Bone marrow (tissue), 2 donors: ENCODE measurements at regions not wholly inside any gene's neighbourhood (a gene's known extent, or its start where the extent isn't known, plus 50 kb on each side); places are given as distances from the start of the nearest gene placed in this dataset.
"Not testable (repeated sequence)": the region's sequence is repeated elsewhere in the genome, so short reads cannot be mapped to it uniquely, and the experiment has no call there.

Source experiments
- DNase-seq, 2 donors: peaks; one replicate each; lab custom pipeline; 2025; lab: John Stamatoyannopoulos, UW

DNA sequence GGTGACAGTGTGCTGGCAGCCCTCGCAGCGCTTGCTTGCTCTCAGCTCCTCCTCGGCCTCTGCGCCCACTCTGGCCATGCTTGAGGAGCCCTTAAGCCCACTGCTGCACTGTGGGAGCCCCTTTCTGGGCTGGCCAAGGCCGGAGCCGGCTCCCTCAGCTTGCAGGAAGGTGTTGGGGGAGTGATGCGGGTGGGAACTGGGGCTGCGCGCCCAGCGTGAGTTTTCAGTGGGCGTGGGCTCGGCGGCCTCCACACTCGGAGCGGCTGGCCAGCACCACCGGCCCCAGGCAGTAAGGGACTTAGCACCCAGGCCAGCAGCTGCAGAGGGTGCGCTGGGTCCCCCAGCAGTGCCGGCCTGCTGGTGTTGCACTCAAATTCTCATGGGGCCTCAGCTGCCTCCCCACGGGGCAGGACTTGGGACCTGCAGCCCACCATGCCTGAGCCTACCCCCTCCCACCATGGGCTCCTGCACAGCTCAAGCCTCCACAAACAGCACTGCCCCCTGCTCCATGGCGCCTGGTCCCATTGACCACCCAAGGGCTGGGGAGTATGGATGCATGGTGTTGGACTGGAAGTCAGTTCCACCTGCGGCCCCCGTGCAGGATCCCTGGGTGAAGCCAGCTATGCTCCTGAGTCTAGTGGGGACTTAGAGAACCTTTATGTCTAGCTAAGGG lies 223.1 kb upstream of the PTPRD start:
- DNase-seq, result no peak

DNA sequence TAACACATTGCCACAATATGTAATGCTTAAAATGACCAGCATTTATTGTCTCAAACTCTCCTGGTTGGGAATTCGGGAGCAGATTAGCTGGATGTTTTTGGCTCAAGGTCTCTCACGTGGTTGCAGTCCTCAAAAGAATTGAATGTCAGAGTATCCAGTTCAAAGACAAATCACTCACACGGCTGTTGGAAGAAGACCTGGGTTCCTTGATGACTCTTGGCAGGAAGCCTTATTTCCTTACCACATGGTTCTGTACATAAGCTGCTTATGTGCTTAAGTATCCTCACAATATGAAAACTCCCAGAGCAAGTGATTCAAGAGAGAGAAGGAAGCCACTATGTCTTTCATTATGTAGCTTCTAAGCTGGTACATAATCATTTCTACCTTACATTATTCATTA lies 230.3 kb upstream of the PTPRD start:
- DNase-seq, result no peak

DNA sequence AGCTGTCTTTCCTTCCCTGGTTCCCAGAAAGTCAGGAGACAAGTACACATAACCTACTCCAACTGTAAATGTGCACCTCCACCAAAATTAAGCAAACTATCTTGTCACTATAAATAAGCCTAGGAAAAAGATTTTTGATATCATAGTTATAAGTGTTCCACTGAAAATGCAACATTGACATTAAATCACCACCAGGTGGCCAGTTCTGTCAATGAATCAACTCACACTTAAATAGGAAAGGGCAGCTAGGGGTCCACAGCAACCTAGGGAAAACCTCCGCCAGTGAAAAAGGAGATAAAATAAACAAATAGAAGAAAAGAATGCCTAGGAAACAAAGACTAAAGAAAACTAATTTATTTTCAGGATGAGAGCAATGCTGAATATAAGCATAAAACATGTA lies 243.0 kb upstream of the PTPRD start:
- no peak for DNase-seq

DNA sequence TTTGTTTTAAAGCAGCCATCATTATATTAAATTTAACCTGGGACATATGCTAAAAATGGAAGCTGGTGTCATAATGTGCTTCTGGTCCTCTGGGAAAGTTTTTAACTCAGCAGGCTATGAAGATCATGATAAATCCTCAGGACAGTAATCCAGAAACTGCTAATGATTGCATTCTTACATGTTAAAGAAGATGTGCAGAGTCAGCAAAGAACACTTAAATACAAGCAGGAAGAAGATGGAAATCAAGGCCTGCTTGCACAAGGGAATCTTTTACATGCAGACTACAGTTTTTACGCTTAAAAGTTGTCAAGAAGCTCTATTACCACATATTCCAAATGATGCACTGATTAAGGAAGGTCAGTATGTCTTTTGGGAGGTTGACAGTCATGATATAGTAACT lies 246.0 kb upstream of the PTPRD start:
- no peak for DNase-seq

DNA sequence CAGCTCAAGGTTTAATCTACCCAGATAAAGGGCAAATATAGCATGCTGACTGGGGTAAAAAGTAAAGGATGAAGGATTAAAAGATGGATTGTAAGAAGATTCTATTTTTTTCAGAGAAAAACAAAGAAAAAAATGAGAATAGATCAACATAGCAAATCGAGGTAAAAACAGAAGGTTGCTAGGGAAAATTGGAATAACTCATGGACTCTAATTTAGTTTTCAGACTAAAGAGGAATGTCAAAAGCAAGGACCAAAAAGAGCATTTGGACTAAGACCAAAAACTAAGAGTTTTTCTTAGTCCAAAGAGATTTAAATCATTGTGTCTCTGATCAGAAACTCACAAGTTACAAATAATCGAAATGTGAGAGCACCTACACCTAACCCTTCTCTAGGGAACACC lies 250.7 kb upstream of the PTPRD start:
- no peak for DNase-seq

DNA sequence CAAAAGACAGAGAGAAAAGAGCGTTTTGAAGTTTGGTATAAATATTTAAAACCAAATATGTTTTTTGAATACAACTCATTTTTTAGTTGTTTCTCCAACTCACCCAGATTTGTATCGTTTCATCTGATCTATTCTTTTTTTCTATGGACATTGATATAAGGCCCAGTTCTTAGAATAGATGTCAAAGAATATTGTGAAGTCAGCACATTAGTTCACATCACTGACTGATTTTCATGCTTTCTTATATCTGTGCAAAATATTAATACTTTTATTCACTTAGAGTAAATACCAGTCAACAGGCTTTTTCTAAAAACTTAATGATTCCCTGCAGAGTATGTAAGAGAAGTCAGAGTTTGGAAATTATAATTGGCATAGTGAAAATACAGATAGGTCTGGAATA lies 254.4 kb upstream of the PTPRD start:
- DNase-seq, result no peak

DNA sequence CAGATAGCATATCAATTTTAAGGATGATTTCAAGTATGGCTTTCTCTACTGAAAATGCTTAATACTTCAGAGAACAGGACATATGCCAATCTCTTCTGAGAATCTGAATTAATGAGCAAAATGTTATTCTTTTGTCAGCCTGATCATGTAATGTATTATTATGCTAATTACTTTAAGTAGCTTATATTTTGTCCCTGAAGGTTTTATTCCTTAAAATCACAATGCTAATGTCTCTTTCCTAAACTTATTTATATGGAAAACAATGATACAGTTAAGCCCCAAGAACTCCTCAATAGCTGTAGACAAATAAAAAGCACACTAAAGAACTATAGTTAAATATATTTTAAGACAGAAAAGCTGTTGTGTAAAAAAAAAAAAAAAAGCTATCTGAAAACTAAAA lies 256.9 kb upstream of the PTPRD start:
- DNase-seq, result no peak

DNA sequence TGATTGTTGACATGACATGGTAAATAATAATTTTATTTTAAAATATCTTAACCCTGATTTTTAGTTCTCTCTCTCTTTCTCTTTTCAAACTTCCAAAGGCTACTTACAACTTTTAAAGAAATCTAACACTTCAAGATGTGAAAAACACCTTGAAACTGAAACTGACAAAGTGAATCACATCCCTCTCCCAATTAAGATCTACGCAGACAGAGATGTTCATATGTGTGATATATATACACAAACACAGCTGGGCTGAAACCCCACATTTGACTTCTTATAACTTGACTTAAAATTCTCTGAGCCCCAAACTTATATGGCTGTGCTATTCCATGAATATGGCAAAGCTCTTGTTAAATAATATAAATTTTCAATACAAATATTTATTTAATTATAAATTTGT lies 261.2 kb upstream of the PTPRD start:
- no peak for DNase-seq

DNA sequence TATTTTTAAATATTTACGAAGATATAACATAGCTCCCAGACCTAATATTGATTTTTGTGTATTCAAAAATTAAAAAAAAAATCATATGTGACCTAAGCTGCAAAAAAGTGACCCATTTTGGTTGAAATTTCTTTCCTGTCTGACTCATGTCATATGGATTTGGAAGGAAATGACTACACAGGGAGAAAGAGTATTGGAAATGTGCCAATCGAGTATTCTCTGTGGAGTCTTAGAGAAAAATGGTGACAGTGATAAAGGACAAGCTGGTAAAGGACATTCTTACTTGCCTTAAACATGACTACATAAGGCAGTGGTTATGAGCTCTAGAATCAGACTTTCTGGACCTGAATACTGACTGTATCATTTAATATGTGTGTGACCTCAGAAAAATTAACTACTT lies 262.9 kb upstream of the PTPRD start:
- no peak for DNase-seq

DNA sequence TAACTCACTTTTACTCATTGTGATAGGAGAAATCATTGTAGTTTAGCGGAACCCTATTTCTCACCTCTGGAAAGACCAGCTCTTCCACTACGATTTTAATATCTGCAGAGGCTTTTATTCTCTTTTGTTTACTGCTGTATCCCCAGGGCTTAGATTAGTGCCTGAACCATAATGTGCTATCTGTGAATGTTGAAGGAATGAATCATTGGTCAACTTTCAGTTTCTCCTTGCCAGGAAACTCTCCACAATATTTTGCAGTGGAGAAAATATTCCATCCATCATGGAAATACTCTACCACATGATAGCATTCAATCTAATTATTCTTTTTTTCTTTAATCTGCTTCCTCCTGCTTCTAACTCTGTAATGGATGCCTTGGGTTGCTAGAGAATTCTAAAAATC lies 263.5 kb upstream of the PTPRD start:
- no peak for DNase-seq

DNA sequence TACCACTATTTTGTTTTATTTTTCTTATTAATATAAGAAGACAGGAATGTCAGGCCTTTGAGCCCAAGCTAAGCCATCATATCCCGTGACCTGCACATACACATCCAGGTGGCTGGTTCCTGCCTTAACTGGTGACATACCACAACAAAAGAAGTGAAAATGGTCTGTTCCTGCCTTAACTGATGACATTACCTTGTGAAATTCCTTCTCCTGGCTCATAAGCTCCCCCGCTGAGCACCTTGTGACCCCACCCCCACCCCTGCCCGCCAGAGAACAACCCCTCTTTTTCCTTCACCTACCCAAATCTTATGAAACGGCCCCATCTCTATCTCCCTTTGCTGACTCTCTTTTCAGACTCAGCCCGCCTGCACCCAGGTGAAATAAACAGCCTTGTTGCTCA lies 277.5 kb upstream of the PTPRD start:
- not testable (repeated sequence) for DNase-seq

DNA sequence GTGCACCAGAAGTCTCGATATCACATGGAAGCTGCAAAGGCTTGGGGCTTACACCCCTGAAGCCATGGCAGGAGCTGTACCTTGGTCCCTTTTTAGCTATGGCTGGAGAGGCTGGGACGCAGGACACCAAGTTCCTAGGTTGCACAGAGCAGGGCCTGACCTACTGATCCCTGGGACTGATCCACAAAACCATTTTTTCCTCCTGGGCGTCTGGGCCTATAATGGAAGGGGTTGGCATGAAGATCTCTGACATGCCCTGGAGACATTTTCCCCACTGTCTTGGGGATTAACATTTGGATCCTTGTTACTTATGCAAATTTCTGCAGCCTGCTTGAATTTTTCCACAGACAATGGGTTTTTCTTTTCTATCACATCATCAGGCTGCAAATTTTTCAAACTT lies 286.7 kb upstream of the PTPRD start:
- no peak for DNase-seq

DNA sequence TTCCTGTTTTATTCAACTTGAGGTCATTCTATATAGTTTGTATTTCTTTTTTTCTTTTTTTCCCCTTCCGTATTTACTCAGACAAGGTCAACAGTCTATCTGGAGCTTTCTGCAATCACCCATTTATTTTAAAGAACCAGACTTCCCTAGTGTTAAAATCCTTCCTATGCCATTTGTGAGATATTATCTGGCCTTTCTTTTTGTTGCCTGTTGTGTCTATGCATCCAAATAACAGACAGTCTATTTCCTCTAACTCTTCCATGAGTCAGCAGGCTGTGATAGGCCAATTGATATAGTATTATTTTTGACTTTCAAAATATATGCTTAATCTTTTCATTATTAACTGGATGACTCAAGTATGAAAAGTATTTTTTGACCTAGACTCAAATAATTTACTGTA lies 291.2 kb upstream of the PTPRD start:
- no peak for DNase-seq

DNA sequence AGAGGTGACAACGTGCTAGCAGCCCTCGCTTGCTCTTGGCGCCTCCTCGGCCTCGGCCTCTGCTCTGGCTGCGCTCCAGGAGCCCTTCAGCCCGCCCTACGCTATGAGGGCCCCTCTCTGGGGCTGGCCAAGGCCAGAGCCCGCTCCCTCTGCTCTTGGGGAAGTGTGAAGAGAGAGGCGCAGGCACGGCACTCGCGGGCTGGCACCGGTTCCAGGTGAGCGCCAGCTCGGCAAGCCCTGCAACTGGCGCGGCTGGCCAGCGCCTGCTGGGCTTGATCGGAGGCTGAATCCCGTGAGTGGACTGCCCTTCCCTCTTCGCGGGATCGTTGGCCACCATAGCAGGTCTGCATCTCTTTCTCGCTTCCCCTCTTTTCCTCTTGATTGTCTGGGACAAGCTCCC lies 298.0 kb upstream of the PTPRD start:
- no peak for DNase-seq

DNA sequence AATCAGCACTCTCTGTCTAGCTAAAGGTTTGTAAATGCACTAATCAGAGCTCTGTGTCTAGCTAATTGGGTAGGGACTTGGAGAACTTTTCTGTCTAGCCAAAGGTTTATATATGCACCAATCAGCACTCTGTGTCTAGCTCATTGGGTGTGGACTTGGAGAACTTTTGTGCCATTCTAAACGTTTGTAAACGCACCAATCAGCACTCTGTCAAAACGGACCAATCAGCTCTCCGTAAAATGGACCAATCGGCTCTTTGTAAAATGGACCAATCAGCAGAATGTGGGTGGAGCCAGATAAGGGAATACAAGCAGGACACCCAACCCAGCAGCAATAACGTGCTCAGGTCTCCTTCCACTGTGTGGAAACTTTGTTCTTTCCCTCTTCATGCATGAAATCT lies 298.6 kb upstream of the PTPRD start:
- DNase-seq, result no peak

DNA sequence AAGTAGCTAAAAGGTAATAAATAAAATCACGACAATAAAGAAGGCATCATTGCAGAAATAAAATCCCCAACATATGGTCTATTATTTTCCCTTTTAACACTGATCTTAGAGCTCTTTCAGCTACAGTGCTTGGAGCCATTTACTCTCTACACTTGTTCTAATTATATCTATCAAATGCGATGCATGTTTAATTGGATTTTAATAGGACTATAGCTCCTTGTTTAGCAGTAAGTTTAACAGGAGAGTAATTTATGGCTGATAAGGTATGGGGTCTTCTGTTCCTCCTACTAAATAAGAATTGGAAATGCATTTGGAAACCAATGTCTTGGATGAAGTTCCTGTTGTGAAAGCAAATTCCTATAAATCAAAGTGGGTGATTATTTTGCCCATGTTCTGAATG lies 304.2 kb upstream of the PTPRD start:
- DNase-seq, result no peak

DNA sequence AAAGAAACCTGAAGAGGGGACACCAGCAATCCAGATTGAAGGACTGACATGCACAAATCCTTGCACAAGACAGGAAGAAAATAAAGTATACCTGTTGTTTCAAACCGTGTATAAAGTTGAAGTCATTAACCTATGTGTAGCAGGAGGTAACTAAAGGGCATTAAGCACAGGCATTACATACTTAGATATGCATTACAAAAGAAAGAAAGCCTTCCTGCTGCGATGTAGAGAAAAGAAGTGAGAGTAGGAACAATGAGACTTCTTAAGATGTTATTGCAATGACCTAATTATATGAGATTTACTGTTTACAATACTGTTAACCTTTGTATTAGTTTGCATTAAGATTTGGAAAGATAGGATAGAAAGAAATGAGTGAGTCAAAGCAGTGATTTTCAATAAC lies 308.9 kb upstream of the PTPRD start:
- DNase-seq, result no peak

DNA sequence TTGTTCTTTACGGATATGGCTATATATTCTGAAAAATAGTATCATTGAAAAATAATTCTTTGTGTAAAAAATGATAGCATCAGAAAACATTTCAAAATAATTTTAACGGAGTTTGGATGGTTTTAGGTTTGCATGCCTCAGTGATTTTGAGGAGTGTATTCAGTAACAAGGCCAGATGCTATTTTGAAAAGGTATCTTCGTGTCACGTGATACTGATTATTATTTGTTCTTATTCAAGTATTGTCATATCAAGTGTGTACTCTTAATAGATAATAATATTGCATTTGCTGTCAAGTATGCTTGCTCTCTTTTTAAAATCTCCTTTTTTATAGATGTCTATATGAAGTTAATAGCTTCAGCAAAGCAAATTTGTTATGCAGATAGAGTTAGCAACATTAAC lies 313.1 kb upstream of the PTPRD start:
- no peak for DNase-seq

DNA sequence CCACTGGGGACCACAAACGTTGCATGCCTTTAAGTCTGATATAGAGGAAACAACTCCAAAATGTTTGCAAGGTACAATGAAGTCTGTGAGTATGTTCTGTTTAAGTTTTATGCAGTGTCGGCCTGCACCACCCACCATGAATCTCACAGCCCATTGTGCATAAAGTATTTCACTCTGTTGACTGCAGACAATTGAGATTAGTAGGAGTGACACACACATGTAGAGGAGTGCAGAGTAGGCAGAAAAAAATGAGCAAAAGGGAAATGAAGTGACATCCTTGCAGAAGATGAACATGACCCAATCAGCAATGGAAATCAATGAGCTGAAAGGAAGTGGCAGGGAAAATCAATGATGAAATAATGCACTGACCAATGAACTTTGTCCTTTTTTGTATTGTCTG lies 315.6 kb upstream of the PTPRD start:
- no peak for DNase-seq

DNA sequence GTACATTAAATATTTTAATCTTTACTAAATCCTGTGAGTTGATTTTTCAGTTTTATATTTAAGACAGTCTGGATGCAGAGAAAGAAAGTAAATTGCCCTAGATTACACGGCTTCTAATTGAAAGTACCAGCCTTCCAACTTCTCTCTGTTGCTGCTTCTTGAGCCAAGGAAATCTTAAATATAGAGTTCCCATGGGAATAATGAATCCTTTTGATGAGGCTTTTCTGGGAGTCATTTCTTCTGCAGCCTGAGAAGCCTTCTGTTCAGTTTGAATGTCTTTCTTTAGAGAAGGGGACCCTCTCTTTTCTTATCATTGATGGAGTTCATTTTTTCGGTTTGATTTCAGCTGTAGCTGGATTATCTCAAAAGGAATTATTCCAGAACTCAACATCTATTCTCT lies 317.3 kb upstream of the PTPRD start:
- no peak for DNase-seq

DNA sequence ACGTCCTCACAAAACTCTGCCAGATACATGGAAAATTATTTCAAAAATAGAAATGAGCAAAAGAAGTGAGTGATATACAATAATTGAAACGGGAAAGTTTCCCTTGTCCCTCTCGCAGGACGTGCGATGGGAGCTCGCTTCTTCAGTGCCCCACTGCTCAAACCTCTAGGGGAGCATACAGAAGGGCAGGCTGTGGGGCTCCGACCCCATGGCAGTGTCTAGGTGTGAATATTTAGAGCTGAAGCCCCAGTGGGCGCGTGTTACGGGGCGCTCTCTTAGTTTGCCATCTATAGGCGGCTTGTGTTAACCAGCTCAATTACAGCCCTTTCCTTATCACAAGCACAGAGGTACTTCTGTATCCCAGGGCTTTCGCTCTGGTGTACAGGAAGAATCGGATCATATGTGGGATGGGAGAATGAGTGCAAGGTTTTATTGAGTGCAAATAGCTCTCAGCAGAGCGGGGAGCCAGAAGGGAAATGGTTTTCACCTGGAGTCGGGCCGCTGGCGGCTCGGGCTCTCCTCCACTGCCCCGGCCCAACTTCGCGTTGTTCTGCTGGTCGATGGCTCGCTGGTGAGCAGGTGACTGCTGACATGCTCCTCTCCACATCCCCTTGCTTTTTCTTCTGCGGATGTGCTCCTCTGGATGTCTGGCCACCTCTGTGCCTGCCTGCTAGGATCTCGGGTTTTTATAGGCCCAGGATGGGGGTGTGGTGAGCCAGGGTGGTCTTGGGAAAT lies 334.0 kb upstream of the PTPRD start:
- DNase-seq, result no peak

DNA sequence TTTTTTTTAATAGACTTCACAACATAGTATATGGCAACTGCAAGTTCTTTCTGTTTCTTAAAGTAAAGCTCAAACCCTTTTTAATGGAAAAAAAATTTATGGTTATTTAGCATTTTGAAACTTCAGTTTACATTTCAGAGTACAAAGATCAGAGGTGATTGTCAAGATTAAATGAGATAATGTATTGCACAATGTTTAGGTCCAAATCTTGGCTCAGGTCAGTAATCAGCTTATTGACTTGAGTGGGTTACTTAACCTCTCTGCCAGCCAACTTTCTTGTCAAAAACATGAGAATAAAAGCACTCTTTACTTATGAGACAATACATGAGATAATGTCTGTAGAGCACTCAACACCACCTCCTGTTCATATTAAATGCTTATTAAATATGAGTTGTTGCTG lies 345.1 kb upstream of the PTPRD start:
- no peak for DNase-seq

DNA sequence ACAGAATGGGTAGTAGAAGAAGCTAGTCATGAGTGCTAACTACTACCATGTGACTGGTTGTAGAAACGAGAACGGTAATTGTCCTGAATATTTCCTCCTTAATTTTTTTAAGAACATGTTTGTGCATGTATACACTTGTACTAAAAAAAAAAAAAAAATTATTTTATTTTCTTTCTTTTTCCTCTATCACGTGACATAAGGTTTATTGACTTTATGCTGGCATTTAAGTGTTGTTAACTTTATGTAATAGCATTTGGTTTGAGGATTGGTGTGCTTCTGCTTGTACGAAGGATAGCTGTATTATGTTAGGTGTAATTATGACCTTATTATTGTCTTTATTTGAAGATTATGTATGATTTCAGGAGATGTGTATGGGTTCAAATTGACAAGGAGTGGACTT lies 349.1 kb upstream of the PTPRD start:
- DNase-seq, result no peak

DNA sequence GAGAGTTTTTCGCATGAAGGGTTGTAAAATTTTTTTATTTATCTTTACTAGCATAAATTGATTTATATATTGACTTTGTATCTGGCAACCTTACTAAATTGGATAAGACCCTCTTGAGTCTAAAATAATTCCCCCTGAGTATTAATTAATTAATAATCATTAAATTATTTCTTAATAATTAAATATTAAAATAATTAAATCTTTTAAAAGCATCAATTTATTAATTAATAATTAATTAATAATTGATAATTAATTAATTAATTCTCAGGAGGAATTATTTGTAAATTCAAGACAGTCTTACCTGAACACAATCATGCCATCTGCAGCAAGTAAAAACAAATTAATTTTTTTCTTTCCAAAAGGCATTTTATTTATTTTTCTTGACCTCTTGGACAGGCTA lies 370.4 kb upstream of the PTPRD start:
- no peak for DNase-seq
